GM18873 (cell line): ENCODE measurements at regions not wholly inside any gene's neighbourhood (a gene's known extent, or its start where the extent isn't known, plus 50 kb on each side); places are given as distances from the start of the nearest gene placed in this dataset.
"Not testable (repeated sequence)": the region's sequence is repeated elsewhere in the genome, so short reads cannot be mapped to it uniquely, and the experiment has no call there.

ENCODE experiments used
- ATAC-seq: cut with Tn5 transposase; IDR thresholded peaks from one replicate; pipeline ENCODE4 v1.9.1; 2021; ENCODE audit warnings: mild to moderate bottlenecking, moderate library complexity, moderate number of reproducible peaks; ENCODE audit not compliant: unreplicated experiment, low FRiP score

GRCh38 chr10:86579883-86580520 is 58.4 kb upstream of the WAPL start:
- no peak for ATAC-seq

GRCh38 chr10:86580521-86580891 is 58.9 kb upstream of the WAPL start:
- no peak for ATAC-seq

GRCh38 chr10:86583983-86584382 is 62.4 kb upstream of the WAPL start:
- peak; percentile 62 for ATAC-seq

GRCh38 chr10:86585037-86585929 is 63.7 kb upstream of the WAPL start:
- ATAC-seq, result peak; percentile 69

GRCh38 chr10:86586516-86586915 is 64.9 kb upstream of the WAPL start:
- no peak for ATAC-seq

GRCh38 chr10:86588781-86589180 is 65.6 kb upstream of the OPN4 start:
- ATAC-seq, result not testable (repeated sequence)

- no peak for ATAC-seq
These were observed 62.9 kb upstream of the OPN4 start for GRCh38 chr10:86591436-86591835.

GRCh38 chr10:86592413-86592812 is 61.9 kb upstream of the OPN4 start:
- no peak for ATAC-seq

GRCh38 chr10:86594535-86594934 is 59.8 kb upstream of the OPN4 start:
- no peak for ATAC-seq

GRCh38 chr10:86595496-86595895 is 58.9 kb upstream of the OPN4 start:
- ATAC-seq, result no peak

- ATAC-seq, result no peak
These were observed 58.1 kb upstream of the OPN4 start for GRCh38 chr10:86596266-86596665.

GRCh38 chr10:86597306-86597705 is 57.0 kb upstream of the OPN4 start:
- no peak for ATAC-seq

- no peak for ATAC-seq
These were observed 56.2 kb upstream of the OPN4 start for GRCh38 chr10:86598151-86598550.

GRCh38 chr10:86599041-86599440 is 55.3 kb upstream of the OPN4 start:
- ATAC-seq, result no peak

- peak; percentile 62 for ATAC-seq
These were observed 54.6 kb upstream of the OPN4 start for GRCh38 chr10:86599729-86600128.

GRCh38 chr10:86600296-86600695 is 54.1 kb upstream of the OPN4 start:
- no peak for ATAC-seq

- no peak for ATAC-seq
These were observed 52.3 kb upstream of the OPN4 start for GRCh38 chr10:86601956-86602602.

- ATAC-seq, result no peak
These were observed 51.1 kb upstream of the OPN4 start for GRCh38 chr10:86603256-86603655.
